HepG2 (cell line): ENCODE measurements at regions not wholly inside any gene's neighbourhood (a gene's known extent, or its start where the extent isn't known, plus 50 kb on each side); places are given as distances from the start of the nearest gene placed in this dataset.

ENCODE experiments used
- ATAC-seq: fragments of 200-7000 bp; cut with Tn5 transposase; 3 replicates; pipeline ENCODE4 v1.9.1; 2020; ENCODE audit warnings: mild to moderate bottlenecking, moderate library complexity
- BruUV-seq: library from RNA; stranded (reverse); fragments of 400-500 nt; replicated peaks from 2 replicates; lab custom pipeline; 2021; lab: Mats Ljungman, UMichigan
- CTCF ChIA-PET: fragments of 300-600 bp; formaldehyde crosslinking; extraction: SDS; loops from one replicate; lab custom pipeline; 2021; ENCODE audit warnings: low total read pairs, inconsistent platforms, low intra/inter-chr PET ratio; lab: Yijun Ruan, JAX
- POLR2A ChIA-PET: fragments of 350-600 bp; sonication (Branson Sonifier 250); formaldehyde crosslinking; loops from one replicate; lab custom pipeline; 2020; ENCODE audit warnings: antibody characterized with exemption, inconsistent platforms; lab: Yijun Ruan, JAX
- DNase-seq: peaks from one replicate; pipeline ENCODE4 v3.0.0-alpha.2; 2015; ENCODE audit warnings: low spot score
- FAIRE-seq: peaks from 3 replicates; lab custom pipeline; 2011; peaks lifted over from hg19 to GRCh38; lab: Jason Lieb, UNC
- H2AFZ ChIP-seq: one replicate; pipeline ENCODE4 v1.6.1; 2011; ENCODE audit warnings: low read length, inconsistent platforms
- H3K27ac ChIP-seq: fragments of 300-600 bp; 3 replicates; pipeline ENCODE4 v1.8.0; 2011; ENCODE audit warnings: mixed run types, mild to moderate bottlenecking, mixed read lengths, low read length, inconsistent platforms; ENCODE audit not compliant: insufficient read depth; ENCODE audit errors: extremely low read length
- H3K27me3 ChIP-seq, 2 experiments: fragments of 200-600 bp in 1 of 2; 2 replicates in 1 of 2; 3 replicates in 1 of 2; pipeline versions ENCODE4 v1.6.0 to v1.8.0; 2011; ENCODE audit warnings: low read length in 2 of 2, mild to moderate bottlenecking in 2 of 2, moderate library complexity in 2 of 2, inconsistent platforms in 1 of 2; ENCODE audit not compliant: insufficient read depth in 2 of 2, control insufficient read depth in 1 of 2
- H3K36me3 ChIP-seq, 2 experiments: fragments of 200-600 bp in 1 of 2; replicated peaks in 1 of 2; 2 replicates in 1 of 2; 3 replicates in 1 of 2; pipeline versions ENCODE4 v1.5.1 to v1.8.0; 2011; ENCODE audit warnings: low read length in 2 of 2, inconsistent platforms in 1 of 2; ENCODE audit not compliant: insufficient read depth in 2 of 2, control insufficient read depth in 1 of 2
- H3K4me1 ChIP-seq: 2 replicates; pipeline ENCODE4 v1.5.1; 2012; ENCODE audit warnings: low read length, inconsistent platforms; ENCODE audit not compliant: insufficient read depth
- H3K4me2 ChIP-seq: 2 replicates; pipeline ENCODE4 v1.6.0; 2011; ENCODE audit warnings: low read depth, low read length, inconsistent platforms
- H3K4me3 ChIP-seq, 3 experiments: fragments of 200-600 bp in 1 of 3; sonication (generic), shearing (Covaris generic) in 1 of 3; replicated peaks in 1 of 3; 2 replicates each; pipeline ENCODE4 v1.5.1; 2011 to 2016; ENCODE audit warnings: low read length in 3 of 3, inconsistent platforms in 2 of 3, low read depth in 2 of 3, mild to moderate bottlenecking in 2 of 3, control low read depth in 1 of 3, mixed read lengths in 1 of 3; ENCODE audit not compliant: insufficient read depth in 1 of 3
- H3K79me2 ChIP-seq: one replicate; pipeline ENCODE4 v1.6.1; 2011; ENCODE audit warnings: low read length, inconsistent platforms; ENCODE audit not compliant: insufficient read depth
- H3K9ac ChIP-seq: 2 replicates; pipeline ENCODE4 v1.6.0; 2011; ENCODE audit warnings: mild to moderate bottlenecking, low read depth, low read length, inconsistent platforms; ENCODE audit not compliant: insufficient read depth
- H3K9me3 ChIP-seq: 2 replicates; pipeline ENCODE4 v1.5.1; 2012; ENCODE audit warnings: mild to moderate bottlenecking, low read length
- H4K20me1 ChIP-seq: 2 replicates; pipeline ENCODE4 v1.6.0; 2011; ENCODE audit warnings: inconsistent platforms, mild to moderate bottlenecking, low read length, moderate library complexity; ENCODE audit not compliant: insufficient read depth
- KLF13 ChIP-seq: sonication (generic); formaldehyde crosslinking; IDR thresholded peaks from 2 replicates; pipeline ENCODE4 v1.4.0; 2020; ENCODE audit warnings: mild to moderate bottlenecking, missing genetic modification reagents
- MBNL3 ChIP-seq: fragments of 250-450 bp; sonication (Bioruptor Pico); conservative IDR thresholded peaks from 2 replicates; pipeline ENCODE4 v1.8.0; 2022; ENCODE audit warnings: mild to moderate bottlenecking, inconsistent platforms
- PAX8 ChIP-seq: sonication (generic); formaldehyde crosslinking; IDR thresholded peaks from 2 replicates; pipeline ENCODE4 v1.8.0; 2022; ENCODE audit warnings: mild to moderate bottlenecking, missing genetic modification reagents, borderline replicate concordance
- PHF20 ChIP-seq: sonication (generic); formaldehyde crosslinking; IDR thresholded peaks from 2 replicates; pipeline ENCODE4 v1.5.0; 2020; ENCODE audit warnings: mild to moderate bottlenecking, missing genetic modification reagents
- ZNF18 ChIP-seq: sonication (generic); formaldehyde crosslinking; IDR thresholded peaks from 2 replicates; pipeline ENCODE4 v1.8.0; 2022; ENCODE audit warnings: mild to moderate bottlenecking, missing genetic modification reagents; ENCODE audit not compliant: insufficient replicate concordance
- ZNF280D ChIP-seq: sonication (generic); formaldehyde crosslinking; IDR thresholded peaks from 2 replicates; pipeline ENCODE4 v1.5.1; 2020; ENCODE audit warnings: mild to moderate bottlenecking, missing genetic modification reagents
- ZNF292 ChIP-seq: sonication (generic); formaldehyde crosslinking; IDR thresholded peaks from 2 replicates; pipeline ENCODE4 v1.8.1; 2022; ENCODE audit warnings: mild to moderate bottlenecking, low read depth, missing genetic modification reagents, borderline replicate concordance
- ZNF446 ChIP-seq: sonication (generic); formaldehyde crosslinking; IDR thresholded peaks from 2 replicates; pipeline ENCODE4 v1.5.0; 2020; ENCODE audit warnings: mild to moderate bottlenecking, missing genetic modification reagents
- ZNF460 ChIP-seq: sonication (generic); formaldehyde crosslinking; IDR thresholded peaks from 2 replicates; pipeline ENCODE4 v1.5.1; 2020; ENCODE audit warnings: missing genetic modification reagents, mild to moderate bottlenecking, borderline replicate concordance
- ZNF75D ChIP-seq: sonication (generic); formaldehyde crosslinking; IDR thresholded peaks from 2 replicates; pipeline ENCODE4 v1.8.1; 2023; ENCODE audit warnings: missing genetic modification reagents, mild to moderate bottlenecking, borderline replicate concordance
- WGBS: methylation state at CpG from one replicate; pipeline ENCODE4 v1.1.6; 2017; ENCODE audit warnings: low lambda C conversion rate; 5-methylcytosine and 5-hydroxymethylcytosine counted together
- in situ Hi-C: cut with HindIII; loops from 2 replicates; pipeline ENCODE4 v1.10.0; 2017; ENCODE audit warnings: low pct_unique_long_range_greater_than_20kb; ENCODE audit not compliant: extremely low pct_ligation_motif_present
- intact Hi-C: fragments of 100-400 bp; cut with micrococcal nuclease; formaldehyde crosslinking; loops from one replicate; pipeline ENCODE4 v1.10.0; 2022; ENCODE audit not compliant: unreplicated experiment

- TF ChIP-seq ZNF292 (CRISPR knock-in tag) (no peak), PHF20 (CRISPR knock-in tag) (no peak), PAX8 (CRISPR knock-in tag) (no peak), ZNF446 (CRISPR knock-in tag) (no peak), ZNF460 (CRISPR knock-in tag) (no peak), ZNF280D (CRISPR knock-in tag) (no peak), ZNF18 (no peak), MBNL3 (CRISPR knock-in tag) (no peak), ZNF75D (CRISPR knock-in tag) (no peak), KLF13 (CRISPR knock-in tag) (no peak)
- Histone ChIP-seq H3K9me3 (no peaks in the 10 kb centered on the region), H3K4me3 (no peak overlapping the region), H3K79me2 (no peaks in the 10 kb centered on the region), H3K27ac (no peak overlapping the region), H3K4me1 (no peaks in the 10 kb centered on the region), H3K36me3 (no peaks in the 10 kb centered on the region), H3K4me2 (no peak overlapping the region), H3K9ac (no peak overlapping the region), H3K27me3 (no peaks in the 10 kb centered on the region), H2AFZ (no peak overlapping the region), H4K20me1 (no peaks in the 10 kb centered on the region)
- BruUV-seq = no TSS peak
- 33% methylated on average over 3 of the region's 3 CpGs for WGBS
- ATAC-seq = no peak
- intact Hi-C loops = no loop called here
- in situ Hi-C loops = no loop called here
- DNase-seq = no peak
- ChIA-PET POLR2A (no interaction called here), CTCF (no interaction called here)
- no peak for FAIRE-seq
Measured at GRCh38 chrX:124529786-124530185, 183.4 kb downstream of the SH2D1A start.
